ENCODE measurements at regions not wholly inside any gene's neighbourhood (a gene's known extent, or its start where the extent isn't known, plus 50 kb on each side); places are given as distances from the start of the nearest gene placed in this dataset.

GRCh38 chr10:120993089-120993488, 141.9 kb downstream of the WDR11 start:
- no peak for DNase-seq
- Mint-ChIP-seq H3K36me3 (peaks cover 0 to 4% (median 4%) of the 10 kb centered on the region in 3 donors), H3K9me3 (peaks cover 3 to 45% (median 11%) of the 10 kb centered on the region in 6 donors), H3K27ac (no peak overlapping the region), H3K4me3 (no peak overlapping the region), H3K4me1 (peaks cover 0 to 6% of the 10 kb centered on the region in 2 donors), H3K27me3 (ENCODE audit: low read depth in 3 of 3) (peaks cover 0 to 6% (median 2%) of the 10 kb centered on the region in 3 donors)

DNA sequence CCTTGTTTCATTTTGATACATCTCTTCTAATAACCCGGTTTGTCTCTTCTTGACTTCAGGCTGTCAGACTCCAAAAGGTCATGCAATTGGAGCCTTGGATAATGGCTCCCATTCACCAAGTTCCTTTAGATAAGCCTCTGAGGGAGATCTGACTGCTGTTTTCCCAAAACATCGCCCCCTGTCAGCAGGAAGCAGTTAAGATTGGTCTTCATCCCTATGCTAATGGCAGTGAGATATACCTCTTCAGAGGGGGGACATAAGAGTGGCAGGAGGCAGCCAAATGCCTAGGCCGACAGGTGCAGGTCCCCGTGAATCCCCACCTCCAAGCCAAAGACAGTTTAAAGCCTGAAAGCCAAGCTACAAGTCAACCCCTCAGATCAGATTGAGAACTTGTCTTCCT, 144.6 kb downstream of the WDR11 start:
- H3K4me3 Mint-ChIP-seq, result no peak overlapping the region

DNA sequence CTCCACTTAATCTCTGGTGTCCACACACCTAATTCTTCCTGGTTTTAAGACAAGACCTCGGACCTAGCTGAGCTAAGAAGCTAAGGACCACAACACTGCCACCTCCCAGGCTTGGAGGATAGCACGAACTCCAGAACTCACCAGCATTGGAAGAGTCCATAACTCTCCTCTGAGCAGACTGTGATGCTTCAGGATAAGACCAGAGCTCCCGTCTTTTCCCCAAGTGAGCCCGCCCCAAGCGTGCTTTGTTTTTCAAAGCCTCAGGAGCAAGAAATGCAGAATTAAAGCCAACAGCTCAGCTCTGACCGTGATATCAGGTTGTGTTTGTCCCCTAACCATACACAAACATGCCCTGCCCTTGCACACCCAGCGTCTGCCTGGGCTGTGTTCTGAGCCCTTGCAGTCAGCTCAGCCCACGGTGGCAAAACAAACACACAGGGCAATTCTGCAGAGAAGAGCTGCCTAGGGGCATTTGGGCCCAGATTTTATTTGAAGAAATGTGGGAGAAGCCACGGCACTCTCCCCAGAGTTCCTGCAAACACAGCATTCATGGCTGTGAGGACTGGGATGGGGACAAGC, 145.4 kb downstream of the WDR11 start:
- H3K27me3 Mint-ChIP-seq (ENCODE audit: low read depth in 3 of 3), result peaks cover 2 to 4% (median 4%) of the 10 kb centered on the region in 3 donors
- no peak overlapping the region for H3K27ac Mint-ChIP-seq
- peaks cover 6 to 35% (median 9%) of the 10 kb centered on the region in 6 donors for H3K9me3 Mint-ChIP-seq
- peaks cover 0 to 4% (median 0%) of the 10 kb centered on the region in 3 donors for H3K36me3 Mint-ChIP-seq
- H3K4me3 Mint-ChIP-seq, result no peak overlapping the region
- DNase-seq, result no peak
- H3K4me1 Mint-ChIP-seq, result no peaks in the 10 kb centered on the region

More for the DNA sequence above, 144.6 kb downstream of the WDR11 start:
- Mint-ChIP-seq H3K4me1 (no peaks in the 10 kb centered on the region), H3K27me3 (ENCODE audit: low read depth in 3 of 3) (peaks cover 2 to 8% (median 3%) of the 10 kb centered on the region in 3 donors), H3K36me3 (peaks cover 0 to 4% (median 0%) of the 10 kb centered on the region in 3 donors), H3K9me3 (peaks cover 6 to 38% (median 9%) of the 10 kb centered on the region in 6 donors), H3K27ac (no peak overlapping the region)
- DNase-seq, result no peak

- no peak for DNase-seq
- peak overlapping the region in 1 of 6 donors; percentile 46 for H3K27ac Mint-ChIP-seq
- peaks cover 0 to 4% (median 0%) of the 10 kb centered on the region in 3 donors for H3K36me3 Mint-ChIP-seq
- H3K27me3 Mint-ChIP-seq (ENCODE audit: low read depth in 3 of 3), result peaks cover 2 to 4% (median 4%) of the 10 kb centered on the region in 3 donors
- no peaks in the 10 kb centered on the region for H3K4me1 Mint-ChIP-seq
- H3K4me3 Mint-ChIP-seq, result no peak overlapping the region
- H3K9me3 Mint-ChIP-seq, result peaks cover 5 to 30% (median 9%) of the 10 kb centered on the region in 6 donors
These were observed 146.2 kb downstream of the WDR11 start for GRCh38 chr10:120997313-120997712.

DNA sequence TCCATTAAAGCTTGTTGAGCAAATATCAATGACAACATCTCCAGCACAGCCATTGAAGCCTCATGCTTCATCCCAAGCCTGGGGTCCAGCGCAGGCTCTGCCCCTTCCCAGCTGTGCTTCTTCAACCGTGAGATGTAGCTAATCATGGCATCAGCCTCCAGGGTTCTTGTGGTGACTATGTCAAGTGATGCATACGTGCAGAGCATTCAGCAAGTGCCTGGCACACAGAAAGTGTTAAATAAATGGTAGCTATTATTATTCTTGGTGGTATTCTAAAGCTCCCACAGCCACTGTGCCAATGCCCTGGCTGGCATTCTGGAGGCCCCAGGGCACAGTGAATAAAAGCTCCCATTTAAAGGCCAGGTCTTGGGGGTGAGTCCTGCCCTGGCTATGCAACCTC, 146.6 kb downstream of the WDR11 start:
- Mint-ChIP-seq H3K27me3 (ENCODE audit: low read depth in 3 of 3) (peaks cover 4 to 5% (median 4%) of the 10 kb centered on the region in 3 donors), H3K4me3 (no peak overlapping the region), H3K27ac (no peak overlapping the region), H3K4me1 (no peaks in the 10 kb centered on the region), H3K9me3 (peaks cover 5 to 26% (median 8%) of the 10 kb centered on the region in 6 donors), H3K36me3 (peaks cover 0 to 5% (median 0%) of the 10 kb centered on the region in 3 donors)
- DNase-seq, result no peak

GRCh38 chr10:120998251-120998650, 147.1 kb downstream of the WDR11 start:
- no peaks in the 10 kb centered on the region for H3K4me1 Mint-ChIP-seq
- H3K9me3 Mint-ChIP-seq, result peaks cover 2 to 21% (median 6%) of the 10 kb centered on the region in 6 donors
- no peak for DNase-seq
- peaks cover 4 to 7% (median 7%) of the 10 kb centered on the region in 3 donors for H3K27me3 Mint-ChIP-seq (ENCODE audit: low read depth in 3 of 3)
- no peak overlapping the region for H3K4me3 Mint-ChIP-seq
- no peak overlapping the region for H3K27ac Mint-ChIP-seq
- peaks cover 0 to 7% (median 0%) of the 10 kb centered on the region in 3 donors for H3K36me3 Mint-ChIP-seq

DNA sequence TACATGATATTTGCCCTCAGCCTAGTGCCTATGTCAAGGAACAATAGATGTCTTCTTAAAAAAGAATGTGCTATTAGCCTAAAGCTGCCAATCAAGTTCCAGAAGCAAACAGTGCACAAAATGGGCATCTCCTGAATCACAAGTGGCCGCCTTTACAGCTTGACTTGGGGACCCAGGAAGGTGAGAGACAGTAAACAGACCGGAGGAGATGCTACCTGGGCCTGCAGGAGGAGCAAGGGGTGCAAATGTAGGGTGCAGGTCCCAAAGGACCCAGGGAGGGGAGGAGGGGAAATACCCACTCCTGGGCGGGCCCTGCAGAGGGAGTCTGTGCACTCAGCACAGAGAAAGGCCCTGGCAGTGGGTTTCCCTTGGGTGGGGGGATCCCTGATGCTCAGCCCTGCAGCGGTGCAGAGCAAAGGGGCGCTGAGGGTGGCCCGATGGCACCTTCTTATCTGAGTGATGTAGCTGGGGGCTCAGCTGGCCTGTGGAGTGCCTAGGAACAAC, 147.7 kb downstream of the WDR11 start:
- Mint-ChIP-seq H3K4me1 (no peaks in the 10 kb centered on the region), H3K9me3 (peaks cover 1 to 19% (median 6%) of the 10 kb centered on the region in 6 donors), H3K36me3 (peaks cover 0 to 7% (median 0%) of the 10 kb centered on the region in 3 donors), H3K27ac (no peak overlapping the region), H3K4me3 (no peak overlapping the region), H3K27me3 (ENCODE audit: low read depth in 3 of 3) (peaks cover 4 to 7% (median 7%) of the 10 kb centered on the region in 3 donors)
- no peak for DNase-seq

DNA sequence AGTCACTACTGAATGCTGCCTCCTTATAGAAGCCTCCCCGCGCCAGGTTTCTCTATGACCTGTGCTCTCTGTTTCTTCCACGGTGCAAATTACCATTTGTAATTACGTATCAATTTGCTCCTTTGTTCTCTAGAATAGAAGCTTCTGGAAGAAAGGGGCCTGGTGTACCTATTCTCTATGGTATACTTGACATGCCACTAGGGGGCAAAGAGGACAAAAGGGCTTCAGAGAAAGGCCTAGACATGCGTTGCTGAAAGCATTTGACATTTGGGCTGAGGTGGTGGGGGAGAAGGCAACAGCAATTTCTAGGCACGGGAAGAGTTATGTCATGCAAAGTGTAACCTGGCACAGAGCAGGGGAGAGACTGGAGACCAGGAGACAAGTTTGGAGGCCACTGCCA, 148.7 kb downstream of the WDR11 start:
- Mint-ChIP-seq H3K27ac (peak overlapping the region in 1 of 6 donors; percentile 32), H3K4me1 (no peaks in the 10 kb centered on the region), H3K27me3 (ENCODE audit: low read depth in 3 of 3) (peaks cover 4 to 10% (median 7%) of the 10 kb centered on the region in 3 donors), H3K36me3 (peaks cover 0 to 7% (median 0%) of the 10 kb centered on the region in 3 donors), H3K9me3 (peaks cover 1 to 19% (median 7%) of the 10 kb centered on the region in 6 donors), H3K4me3 (no peak overlapping the region)
- DNase-seq, result no peak

- peaks cover 8 to 34% (median 26%) of the 10 kb centered on the region in 6 donors for H3K9me3 Mint-ChIP-seq
- H3K27me3 Mint-ChIP-seq (ENCODE audit: low read depth in 3 of 3), result peaks cover 2 to 12% (median 4%) of the 10 kb centered on the region in 3 donors
- no peak for DNase-seq
- H3K27ac Mint-ChIP-seq, result no peak overlapping the region
- no peaks in the 10 kb centered on the region for H3K4me1 Mint-ChIP-seq
- no peak overlapping the region for H3K4me3 Mint-ChIP-seq
- H3K36me3 Mint-ChIP-seq, result peaks cover 0 to 3% (median 3%) of the 10 kb centered on the region in 3 donors
These were observed 151.5 kb downstream of the WDR11 start for GRCh38 chr10:121002586-121003205.

- Mint-ChIP-seq H3K27ac (no peak overlapping the region), H3K4me1 (no peaks in the 10 kb centered on the region), H3K9me3 (peaks cover 9 to 43% (median 27%) of the 10 kb centered on the region in 6 donors), H3K4me3 (no peak overlapping the region), H3K27me3 (ENCODE audit: low read depth in 3 of 3) (peaks cover 4 to 8% (median 7%) of the 10 kb centered on the region in 3 donors), H3K36me3 (peaks cover 0 to 3% (median 3%) of the 10 kb centered on the region in 3 donors)
- no peak for DNase-seq
These were observed 154.9 kb downstream of the WDR11 start for GRCh38 chr10:121005948-121006587.

- Mint-ChIP-seq H3K9me3 (peaks cover 9 to 43% (median 29%) of the 10 kb centered on the region in 6 donors), H3K4me3 (no peak overlapping the region)
These were observed 156.1 kb downstream of the WDR11 start for GRCh38 chr10:121007264-121007663.

GRCh38 chr10:121015916-121016315, 164.8 kb downstream of the WDR11 start:
- Mint-ChIP-seq H3K36me3 (no peaks in the 10 kb centered on the region), H3K4me1 (no peaks in the 10 kb centered on the region), H3K27me3 (ENCODE audit: low read depth in 3 of 3) (peaks cover 2 to 11% (median 4%) of the 10 kb centered on the region in 3 donors), H3K9me3 (peaks cover 2 to 19% (median 4%) of the 10 kb centered on the region in 6 donors), H3K27ac (no peak overlapping the region), H3K4me3 (no peak overlapping the region)
- DNase-seq, result no peak

More at GRCh38 chr10:121007264-121007663, 156.1 kb downstream of the WDR11 start:
- H3K4me1 Mint-ChIP-seq, result no peaks in the 10 kb centered on the region
- H3K27ac Mint-ChIP-seq, result no peak overlapping the region
- peaks cover 6 to 16% (median 7%) of the 10 kb centered on the region in 3 donors for H3K27me3 Mint-ChIP-seq (ENCODE audit: low read depth in 3 of 3)
- DNase-seq, result no peak
- H3K36me3 Mint-ChIP-seq, result peaks cover 0 to 3% (median 3%) of the 10 kb centered on the region in 3 donors

DNA sequence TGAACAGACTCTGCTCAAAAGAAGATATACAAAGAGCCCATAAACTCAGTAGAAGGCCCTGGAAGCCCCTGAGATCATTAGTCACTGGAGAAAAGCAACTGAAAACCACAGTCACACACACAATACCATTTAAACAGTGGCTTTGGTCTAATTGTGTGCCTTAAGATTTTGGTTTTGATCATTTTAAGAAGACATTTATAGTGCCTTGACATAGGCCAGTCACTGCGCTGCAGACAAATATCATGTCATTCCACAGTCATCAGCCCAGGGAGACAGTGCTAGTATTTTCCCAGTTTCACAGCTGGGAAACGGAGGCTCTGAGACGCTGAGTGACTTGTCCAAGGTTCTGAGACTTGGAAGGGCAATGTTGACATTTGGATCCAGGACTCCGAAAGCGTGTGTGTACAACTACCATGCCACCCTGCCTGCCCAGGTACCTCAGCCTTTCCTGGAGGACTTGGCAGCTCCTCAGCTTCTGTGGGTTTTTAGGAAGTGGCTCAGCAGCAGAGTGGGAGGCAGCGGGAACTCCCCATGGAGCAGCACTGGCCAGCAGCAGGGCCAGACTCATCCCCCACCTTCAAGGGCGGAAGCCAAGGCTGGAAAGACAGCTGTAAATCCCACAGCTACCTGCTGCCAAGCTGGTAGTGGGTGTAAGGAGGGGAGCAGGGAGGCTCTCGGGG, 173.9 kb downstream of the WDR11 start:
- Mint-ChIP-seq H3K9me3 (peaks cover 0 to 3% (median 0%) of the 10 kb centered on the region in 6 donors), H3K27ac (no peak overlapping the region), H3K4me3 (no peak overlapping the region), H3K36me3 (peaks cover 0 to 3% (median 0%) of the 10 kb centered on the region in 3 donors), H3K4me1 (no peaks in the 10 kb centered on the region), H3K27me3 (ENCODE audit: low read depth in 3 of 3) (peaks cover 0 to 4% (median 0%) of the 10 kb centered on the region in 3 donors)
- no peak for DNase-seq

Data from immature natural killer cell (primary cell).